Activated CD4-positive, alpha-beta T cell treated with anti-CD3 and anti-CD28 coated beads, Interleukin-2, amount 50 U/mL, for 24 hours (primary cell): ENCODE measurements at regions not wholly inside any gene's neighbourhood (a gene's known extent, or its start where the extent isn't known, plus 50 kb on each side); places are given as distances from the start of the nearest gene placed in this dataset.
"Not testable (repeated sequence)": the region's sequence is repeated elsewhere in the genome, so short reads cannot be mapped to it uniquely, and the experiment has no call there.

Experiments used
- DNase-seq, 2 donors: peaks; one replicate each; pipeline ENCODE4 v3.0.0-alpha.2; 2020; ENCODE audit warnings: low read depth in 1 of 2, low spot score in 1 of 2

DNA sequence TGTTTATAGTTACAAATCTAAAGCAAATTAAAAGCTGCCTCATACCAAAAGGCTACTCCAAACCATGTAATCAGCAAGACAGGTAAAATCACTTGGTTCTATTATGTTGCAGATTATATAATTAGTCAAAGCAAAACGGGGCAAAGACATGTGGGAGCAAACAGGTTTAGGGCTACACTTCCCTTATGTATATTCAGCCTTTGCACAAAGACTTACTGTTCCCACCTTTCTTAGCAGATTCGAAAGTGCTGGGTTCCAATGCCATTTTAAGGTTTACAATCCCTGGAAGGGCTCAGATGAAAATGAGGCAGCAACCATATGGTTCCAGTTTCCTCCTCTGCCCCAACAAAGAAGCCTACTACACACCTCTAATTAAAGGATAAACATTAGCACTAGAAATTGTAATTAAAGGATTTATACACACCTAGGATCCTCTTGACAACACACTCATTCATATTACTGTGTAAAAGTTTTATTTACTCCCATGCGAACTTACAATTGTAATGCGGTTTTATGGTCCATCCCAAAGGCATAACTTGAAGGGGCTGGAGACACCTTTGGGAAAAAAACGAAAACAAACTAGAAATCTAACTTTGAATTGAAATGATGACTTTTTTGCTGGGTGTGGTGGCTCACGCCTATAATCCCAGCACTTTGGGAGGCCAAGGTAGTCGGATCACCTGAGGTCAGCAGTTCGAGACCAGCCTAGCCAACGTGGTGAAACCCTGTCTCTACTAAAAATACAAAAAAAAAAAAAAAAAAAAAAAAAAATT, 117.3 kb upstream of the PKN2 start:
- no peak for DNase-seq

DNA sequence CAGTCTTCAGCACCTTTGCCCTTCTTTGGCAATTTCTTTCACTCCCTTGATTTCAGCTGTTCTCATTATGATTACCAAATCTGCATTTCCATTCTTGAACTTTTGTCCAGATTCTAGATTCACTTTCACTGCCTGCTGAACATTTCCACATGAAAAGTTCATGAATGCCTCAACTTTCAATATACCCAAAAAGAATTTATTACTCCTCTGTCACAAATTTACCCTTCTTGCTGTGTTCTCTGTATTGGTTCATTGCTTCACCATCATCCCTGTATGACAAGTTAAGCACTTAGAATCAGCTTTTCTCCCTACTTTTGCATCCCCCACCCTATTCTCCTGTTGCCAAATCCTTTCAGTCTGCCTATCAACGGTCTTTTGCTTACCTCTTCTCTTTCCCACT, 112.6 kb upstream of the PKN2 start:
- no peak for DNase-seq

DNA sequence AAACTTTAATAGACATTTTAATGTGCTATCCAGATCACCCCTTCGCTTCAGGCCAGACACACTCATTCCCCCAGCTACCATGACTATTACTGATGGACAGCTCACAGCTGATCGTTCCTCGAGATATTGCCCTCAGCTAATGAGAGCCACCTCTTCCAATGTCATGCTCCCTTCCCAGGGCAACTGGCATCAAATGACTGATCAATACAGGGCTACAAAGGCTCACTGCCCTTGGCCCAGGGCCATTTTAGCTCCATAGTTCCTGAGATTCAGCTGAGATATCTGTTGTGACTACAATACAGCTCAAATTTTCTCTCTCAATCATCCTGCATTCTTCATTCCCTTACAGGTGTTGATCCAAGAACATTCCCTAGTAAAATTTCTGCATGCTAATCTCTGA, 104.5 kb upstream of the PKN2 start:
- no peak for DNase-seq

DNA sequence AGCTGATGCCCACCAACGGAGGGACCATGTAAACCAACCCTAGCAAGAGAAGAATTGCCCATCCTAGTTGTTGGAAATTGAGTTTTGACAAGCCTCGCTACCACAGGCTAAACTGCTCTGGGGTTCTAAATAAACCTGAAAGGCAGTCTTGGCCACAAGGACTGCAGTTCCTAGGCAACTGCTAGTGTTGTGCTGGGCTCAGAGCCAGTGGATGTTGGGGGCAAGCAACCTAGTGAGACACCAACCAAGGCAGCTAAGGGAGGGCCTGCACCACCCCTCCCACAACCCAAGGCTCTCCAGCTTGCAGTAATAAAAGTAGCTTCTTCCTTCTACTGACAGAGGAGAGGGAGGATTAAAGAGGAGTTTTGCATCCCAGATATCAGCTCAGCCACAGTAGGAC, 102.4 kb upstream of the PKN2 start:
- DNase-seq = no peak

DNA sequence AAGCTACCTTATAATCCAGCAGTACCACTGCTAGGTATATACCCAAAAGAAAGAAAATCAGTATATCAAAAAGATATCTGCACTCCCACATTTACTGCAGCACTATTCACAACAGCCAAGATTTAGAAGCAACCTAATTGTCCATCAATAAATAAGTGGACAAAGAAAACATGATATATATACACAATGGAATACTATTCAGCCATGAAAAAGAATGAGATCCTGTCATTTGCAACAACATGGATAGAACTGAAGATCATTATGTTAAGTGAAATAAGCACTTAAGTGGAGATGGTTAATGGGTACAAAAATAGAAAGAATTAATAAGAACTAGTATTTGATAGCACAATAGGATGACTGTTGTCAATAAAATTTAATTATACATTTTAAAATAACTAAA, 90.7 kb upstream of the PKN2 start:
- no peak for DNase-seq

DNA sequence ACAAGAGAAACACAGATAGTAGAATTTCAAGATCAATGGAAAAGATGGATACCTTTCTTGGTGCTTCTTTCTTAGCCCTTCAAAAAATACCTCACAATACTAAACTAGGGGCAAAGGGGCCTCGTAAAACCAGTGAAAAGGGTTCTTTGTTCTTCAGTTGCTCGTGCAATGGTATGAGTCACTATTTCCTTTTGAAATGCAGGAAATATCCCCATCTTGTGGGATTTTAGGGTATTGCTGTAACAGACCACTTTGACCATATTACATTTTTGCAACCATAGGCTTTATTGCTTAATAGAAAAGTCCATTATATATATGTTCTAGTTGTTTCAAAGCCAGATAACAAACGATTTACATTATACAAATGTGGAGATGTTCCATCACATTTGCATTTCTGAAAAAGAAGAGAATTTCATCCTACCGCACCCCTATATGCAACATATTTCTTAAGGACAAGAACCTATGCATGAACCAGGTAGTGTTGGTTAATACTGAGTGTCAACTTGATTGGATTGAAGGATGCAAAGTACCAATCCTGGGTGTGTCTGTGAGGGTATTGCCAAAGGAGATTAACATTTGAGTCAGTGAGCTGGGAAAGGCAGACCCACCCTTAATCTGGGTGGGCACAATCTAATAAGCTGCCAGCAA, 88.6 kb upstream of the PKN2 start:
- peak in 1 of 2 donors; percentile 3 for DNase-seq

DNA sequence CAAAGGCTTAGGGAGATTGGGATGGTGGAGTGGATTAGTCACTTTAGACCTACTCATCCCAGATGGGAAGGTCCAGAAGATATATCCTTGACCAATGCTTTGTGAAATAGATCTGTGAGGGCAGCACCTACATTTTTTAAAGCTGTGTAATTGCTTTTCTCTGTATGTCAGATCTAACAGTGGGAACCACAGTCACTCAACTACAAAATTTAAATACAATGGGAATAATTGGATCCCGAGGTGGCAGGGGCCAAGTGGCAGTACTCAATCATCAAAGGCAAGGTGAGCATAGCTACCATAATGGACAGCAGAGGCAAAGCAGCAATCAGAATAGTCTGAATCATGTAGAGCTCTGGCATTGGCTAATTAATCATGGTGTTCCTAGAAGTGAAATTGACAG, 86.1 kb upstream of the PKN2 start:
- not testable (repeated sequence) for DNase-seq

DNA sequence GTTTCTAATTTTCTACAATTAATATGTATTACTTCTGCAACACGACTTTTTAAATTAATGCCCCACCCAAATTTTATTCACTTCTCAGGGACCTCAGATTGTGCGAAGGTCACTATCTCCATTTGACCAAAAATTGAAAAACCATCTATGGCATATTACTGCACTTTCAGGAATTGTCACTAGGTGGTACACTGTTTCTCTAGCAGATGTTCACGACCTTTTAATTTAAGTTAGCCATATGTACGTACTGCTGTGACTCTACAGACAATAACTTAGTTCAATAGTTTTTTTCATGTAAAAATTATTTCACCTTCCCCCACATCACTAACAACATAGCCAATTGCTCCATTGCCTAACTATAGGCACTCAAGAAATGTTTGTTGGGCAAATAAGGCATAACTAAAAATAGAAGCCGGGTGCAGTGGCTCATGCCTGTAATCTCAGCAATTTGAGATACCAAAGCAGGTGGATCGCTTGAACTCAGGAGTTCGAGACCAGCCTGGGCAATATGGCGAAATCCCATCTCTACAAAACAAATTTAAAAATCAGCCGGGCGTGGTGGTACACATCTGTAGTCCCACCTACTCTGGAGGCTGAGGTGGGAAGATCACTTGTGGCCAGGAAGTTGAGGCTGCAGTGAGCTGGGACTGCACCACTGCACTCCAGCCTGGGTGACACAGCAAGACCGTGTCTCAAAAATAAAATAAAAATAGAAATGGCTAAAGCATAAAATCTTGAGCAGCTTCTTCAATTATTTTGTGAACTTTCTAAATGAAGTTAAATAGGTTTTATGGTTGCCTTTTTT, 75.7 kb upstream of the PKN2 start:
- DNase-seq = no peak

DNA sequence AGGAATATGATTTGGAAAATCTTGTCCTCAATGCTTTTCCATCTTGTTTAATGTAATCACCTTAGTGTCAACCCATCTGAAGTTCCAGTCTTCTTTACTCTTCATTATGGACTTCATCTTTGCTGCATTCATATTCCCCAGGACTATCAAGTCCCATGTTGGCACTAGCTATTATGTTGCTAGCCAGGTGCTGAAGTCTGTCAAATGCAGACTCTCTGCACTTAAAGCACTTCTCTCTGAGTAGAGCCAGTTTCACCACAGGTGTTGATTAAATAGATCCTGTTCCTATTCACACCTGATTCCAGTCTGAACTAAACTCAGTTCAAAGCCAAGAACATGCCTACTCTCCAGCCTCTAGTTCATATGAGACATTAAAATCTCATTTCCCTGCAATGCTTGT, 75.0 kb upstream of the PKN2 start:
- DNase-seq = no peak

DNA sequence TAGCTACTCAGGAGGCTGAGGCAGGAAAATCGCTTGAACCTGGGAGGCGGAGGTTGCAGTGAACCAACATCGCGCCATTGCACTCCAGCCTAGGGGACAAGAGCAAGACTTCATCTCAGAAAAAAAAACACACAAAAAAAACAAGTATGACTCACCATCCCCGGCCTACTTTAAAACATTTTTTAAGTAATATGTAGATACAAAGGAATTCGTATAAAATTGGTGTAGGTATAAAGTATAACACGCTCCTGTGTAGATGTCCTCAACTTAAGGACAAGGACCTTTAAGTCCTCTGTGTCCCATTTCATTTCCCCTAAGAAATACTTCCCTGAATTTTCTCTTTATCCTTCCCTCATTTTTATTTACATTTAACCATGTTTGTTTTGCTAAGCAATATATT, 73.4 kb upstream of the PKN2 start:
- DNase-seq = no peak

DNA sequence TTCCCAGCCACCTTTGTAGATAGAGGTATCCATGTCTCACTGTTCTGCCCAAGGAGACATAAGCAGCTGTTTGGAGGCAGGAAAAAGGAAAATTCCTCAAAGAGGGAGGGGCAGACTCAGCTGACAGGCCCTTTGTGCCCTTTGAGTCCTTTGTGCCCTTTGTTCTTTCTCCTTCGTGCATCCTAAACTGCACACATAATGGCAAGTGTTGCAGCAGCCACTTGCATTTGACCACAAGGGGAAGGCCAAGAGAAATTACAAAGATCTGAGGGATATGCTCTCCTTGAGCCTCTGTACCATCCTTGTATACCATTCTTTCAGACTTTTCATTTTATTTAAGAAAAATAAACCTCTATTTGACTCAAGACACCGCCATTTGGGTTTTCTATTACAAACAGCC, 71.8 kb upstream of the PKN2 start:
- DNase-seq = no peak

DNA sequence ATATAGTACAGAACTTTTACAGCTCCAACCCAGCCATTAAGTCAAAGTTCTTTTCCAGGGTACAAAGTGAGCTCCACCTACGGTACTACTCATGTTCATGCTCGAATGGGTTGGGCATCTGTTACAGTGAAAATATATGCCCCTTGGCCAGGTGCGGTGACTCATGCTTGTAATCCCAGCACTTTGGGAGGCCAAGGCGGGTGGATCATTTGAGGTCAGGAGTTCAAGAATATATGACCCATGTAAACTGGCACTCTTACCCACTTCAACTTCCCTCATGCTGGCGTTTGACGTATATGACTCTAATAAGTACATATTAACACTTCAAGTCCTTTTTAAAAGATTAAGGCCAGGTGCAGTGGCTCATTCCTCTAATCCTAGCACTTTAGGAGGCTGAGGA, 71.3 kb upstream of the PKN2 start:
- no peak for DNase-seq

DNA sequence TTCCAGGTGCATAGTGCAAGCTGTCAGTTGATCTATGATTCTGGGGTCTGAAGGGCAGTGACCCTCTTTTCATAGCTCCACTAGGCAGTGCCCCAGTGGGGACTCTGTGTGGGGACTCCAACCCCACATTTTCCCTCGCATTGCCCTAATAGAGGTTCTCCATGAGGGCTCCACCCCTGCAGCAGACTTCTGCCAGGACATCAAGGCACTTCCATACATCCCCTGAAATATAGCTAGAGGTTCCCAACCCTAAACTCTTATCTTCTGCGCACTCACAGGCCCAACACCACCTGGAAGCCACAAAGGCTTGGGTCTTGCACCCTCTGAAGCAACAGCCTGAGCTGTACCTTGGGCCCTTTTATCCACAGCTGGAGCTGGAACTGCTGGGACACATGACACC, 65.7 kb upstream of the PKN2 start:
- no peak for DNase-seq

DNA sequence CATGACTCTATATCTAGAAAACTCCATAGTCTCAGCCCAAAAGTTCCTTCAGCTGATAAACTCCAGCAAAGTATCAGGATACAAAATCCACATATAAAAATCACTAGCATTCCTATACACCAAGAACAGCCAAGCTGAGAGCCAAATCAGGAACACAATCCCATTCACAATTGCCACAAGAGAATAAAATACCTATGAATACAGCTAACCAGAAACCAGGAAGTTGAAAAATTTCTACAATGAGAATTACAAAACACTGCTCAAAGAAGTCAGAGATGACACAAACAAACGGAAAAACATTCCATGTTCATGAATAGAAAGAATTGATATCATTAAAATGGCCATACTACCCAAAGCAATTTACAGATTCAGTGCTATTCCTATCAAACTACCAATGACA, 61.0 kb upstream of the PKN2 start:
- DNase-seq = not testable (repeated sequence)
